GM13976 (cell line): ENCODE measurements at regions not wholly inside any gene's neighbourhood (a gene's known extent, or its start where the extent isn't known, plus 50 kb on each side); places are given as distances from the start of the nearest gene placed in this dataset.

Experiments used
- DNase-seq: peaks from one replicate; pipeline ENCODE4 v3.0.0; 2012; ENCODE audit warnings: low spot score
- in situ Hi-C: fragments of 300-500 bp; cut with MboI; formaldehyde crosslinking; loops from one replicate; pipeline ENCODE4 v1.12.0; 2022; ENCODE audit warnings: low sequenced_read_pairs, mixed read lengths, inconsistent platforms; ENCODE audit not compliant: unreplicated experiment
- TF ChIP-seq, protein P1 (sequence below): IDR thresholded peaks from 2 replicates; pipeline ENCODE4 v1.5.1; 2012; ENCODE audit warnings: borderline replicate concordance, mild to moderate bottlenecking; ENCODE audit not compliant: insufficient read depth; ENCODE audit errors: extremely low read depth, missing control alignments, control extremely low read depth

GRCh38 chrX:10939424-10939823, 171.7 kb upstream of the HCCS start:
- in situ Hi-C loops = no loop called here

DNA sequence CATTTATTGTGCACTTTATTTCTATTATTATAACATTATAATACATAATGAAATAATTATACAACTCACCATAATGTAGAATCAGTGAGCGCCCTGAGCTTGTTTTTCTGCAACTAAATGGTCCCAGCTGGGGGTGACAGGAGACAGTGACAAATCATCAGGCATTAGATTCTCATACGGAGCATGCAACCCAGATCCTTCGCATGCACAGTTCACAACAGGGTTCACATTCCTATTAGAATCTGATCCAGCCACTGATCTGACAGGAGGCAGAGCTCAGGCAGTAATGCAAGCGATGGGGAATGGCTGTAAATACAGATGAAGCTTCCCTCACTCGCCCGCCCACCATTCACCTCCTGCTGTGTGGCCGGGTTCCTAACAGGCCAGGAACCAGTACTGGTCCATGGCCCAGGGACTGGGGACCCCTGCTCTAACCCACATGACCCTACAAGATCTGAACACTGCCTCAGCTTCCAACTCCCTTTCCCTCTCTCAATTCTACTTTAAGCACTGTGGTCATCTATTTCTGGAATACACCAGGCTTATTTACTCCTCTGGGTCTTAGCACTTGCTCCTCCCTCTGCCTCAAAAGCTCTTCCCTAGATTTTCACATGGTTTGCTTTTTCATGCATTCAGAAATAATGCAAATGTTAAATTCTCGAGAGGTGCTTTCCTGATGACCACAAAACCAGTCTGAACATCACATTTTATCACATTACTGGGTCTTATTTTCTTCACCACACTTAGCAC, 166.8 kb upstream of the HCCS start:
- no peak for DNase-seq
- in situ Hi-C loops = no loop called here
- TF ChIP-seq, protein P1, sequence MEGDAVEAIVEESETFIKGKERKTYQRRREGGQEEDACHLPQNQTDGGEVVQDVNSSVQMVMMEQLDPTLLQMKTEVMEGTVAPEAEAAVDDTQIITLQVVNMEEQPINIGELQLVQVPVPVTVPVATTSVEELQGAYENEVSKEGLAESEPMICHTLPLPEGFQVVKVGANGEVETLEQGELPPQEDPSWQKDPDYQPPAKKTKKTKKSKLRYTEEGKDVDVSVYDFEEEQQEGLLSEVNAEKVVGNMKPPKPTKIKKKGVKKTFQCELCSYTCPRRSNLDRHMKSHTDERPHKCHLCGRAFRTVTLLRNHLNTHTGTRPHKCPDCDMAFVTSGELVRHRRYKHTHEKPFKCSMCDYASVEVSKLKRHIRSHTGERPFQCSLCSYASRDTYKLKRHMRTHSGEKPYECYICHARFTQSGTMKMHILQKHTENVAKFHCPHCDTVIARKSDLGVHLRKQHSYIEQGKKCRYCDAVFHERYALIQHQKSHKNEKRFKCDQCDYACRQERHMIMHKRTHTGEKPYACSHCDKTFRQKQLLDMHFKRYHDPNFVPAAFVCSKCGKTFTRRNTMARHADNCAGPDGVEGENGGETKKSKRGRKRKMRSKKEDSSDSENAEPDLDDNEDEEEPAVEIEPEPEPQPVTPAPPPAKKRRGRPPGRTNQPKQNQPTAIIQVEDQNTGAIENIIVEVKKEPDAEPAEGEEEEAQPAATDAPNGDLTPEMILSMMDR = no peak

More at GRCh38 chrX:10939424-10939823, 171.7 kb upstream of the HCCS start:
- TF ChIP-seq, protein P1 = no peak
- DNase-seq = no peak

DNA sequence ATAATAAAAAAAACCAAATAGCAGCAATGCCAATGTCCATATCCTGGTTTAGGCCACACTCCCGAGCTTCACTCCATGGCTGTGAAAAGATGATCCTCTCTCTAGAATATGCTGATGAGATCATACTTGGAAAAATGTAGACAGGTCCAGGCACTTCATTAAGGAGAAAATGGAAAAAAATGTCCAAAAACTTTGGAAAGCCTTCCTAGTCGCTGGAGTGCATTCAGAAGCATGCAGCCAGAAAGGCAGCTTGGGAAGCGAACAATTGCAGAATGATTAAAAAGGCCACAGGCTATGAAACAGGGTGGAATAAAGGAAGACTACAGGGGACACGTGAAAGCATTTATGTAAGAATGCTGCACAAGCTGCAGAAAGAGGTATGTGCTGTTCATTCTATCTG, 165.6 kb upstream of the HCCS start:
- no peak for DNase-seq
- TF ChIP-seq, protein P1 = no peak
- in situ Hi-C loops = no loop called here

GRCh38 chrX:10949541-10949940, 161.6 kb upstream of the HCCS start:
- in situ Hi-C loops = no loop called here

DNA sequence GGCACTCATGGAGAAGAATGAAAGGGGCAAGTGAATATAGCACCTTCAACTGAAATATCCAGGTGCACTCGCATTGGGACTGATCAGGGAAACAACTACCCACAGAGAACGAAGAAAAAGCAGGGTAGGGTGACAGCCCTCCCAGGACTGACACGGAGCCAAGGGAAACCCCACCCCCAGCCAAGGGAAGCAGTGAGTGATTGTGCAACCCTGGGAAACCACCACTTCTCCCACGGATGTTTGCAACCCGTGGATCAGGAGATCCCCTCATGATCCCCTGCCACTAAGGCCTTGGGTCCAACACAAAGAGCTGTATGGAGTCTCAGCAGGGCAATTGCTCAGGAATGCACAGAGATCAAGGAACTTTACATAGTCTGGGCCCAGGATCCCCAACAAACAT, 158.5 kb upstream of the HCCS start:
- in situ Hi-C loops = no loop called here
- no peak for DNase-seq
- TF ChIP-seq, protein P1 = no peak

More at GRCh38 chrX:10949541-10949940, 161.6 kb upstream of the HCCS start:
- DNase-seq = no peak
- TF ChIP-seq, protein P1 = no peak

DNA sequence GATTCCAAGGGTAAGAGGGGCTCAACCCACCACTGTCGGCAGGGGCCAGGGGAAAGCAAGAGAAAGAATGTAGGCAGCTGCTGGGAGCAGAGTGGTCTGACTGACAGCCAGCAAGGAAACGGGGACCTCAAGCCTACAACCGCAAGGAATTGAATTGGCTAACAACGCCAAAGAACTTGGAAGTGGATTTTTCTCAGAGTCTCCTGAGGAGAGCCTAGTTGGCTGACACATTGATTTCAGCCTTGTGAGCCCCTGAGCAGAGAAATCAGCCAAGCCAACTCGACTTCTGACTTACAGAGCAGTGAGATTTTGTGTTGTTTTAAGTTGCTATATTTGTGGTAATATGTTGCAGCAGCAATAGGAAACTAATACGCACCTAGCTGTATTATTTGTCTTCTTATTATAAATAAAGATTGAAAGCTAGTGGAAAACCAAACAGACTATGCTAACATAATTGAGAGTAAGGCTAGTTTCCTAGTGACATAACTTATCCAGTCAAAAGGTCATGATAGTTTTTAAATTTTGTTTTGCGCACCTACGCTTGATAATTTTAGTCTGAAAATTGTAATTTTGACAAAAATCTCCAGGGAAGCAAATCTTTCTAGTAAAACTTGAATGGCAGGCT, 145.8 kb upstream of the HCCS start:
- in situ Hi-C loops = no loop called here
- DNase-seq = no peak
- TF ChIP-seq, protein P1 = no peak
